D721Med (cell line): ENCODE measurements at regions not wholly inside any gene's neighbourhood (a gene's known extent, or its start where the extent isn't known, plus 50 kb on each side); places are given as distances from the start of the nearest gene placed in this dataset.
"Not testable (repeated sequence)": the region's sequence is repeated elsewhere in the genome, so short reads cannot be mapped to it uniquely, and the experiment has no call there.

Experiments used
- DNase-seq: peaks from one replicate; pipeline ENCODE4 v3.0.0; 2011; ENCODE audit warnings: low spot score; ENCODE audit not compliant: insufficient read length
- FAIRE-seq: peaks from 2 replicates; lab custom pipeline; 2011; peaks lifted over from hg19 to GRCh38; lab: Jason Lieb, UNC
- CTCF ChIP-seq: IDR thresholded peaks from 2 replicates; pipeline ENCODE4 v1.5.1; 2012; ENCODE audit warnings: mild to moderate bottlenecking, control low read depth; ENCODE audit not compliant: insufficient read depth; ENCODE audit errors: missing control alignments

- no peak for FAIRE-seq
- DNase-seq: no peak
- TF ChIP-seq CTCF: no peak
Observed at GRCh38 chr2:83364264-83364663, 1094.8 kb downstream of the SUCLG1 start.

- not testable (repeated sequence) for FAIRE-seq, DNase-seq
Observed at GRCh38 chr2:83363138-83363537, 1095.9 kb downstream of the SUCLG1 start.

GRCh38 chr2:83359336-83359735 is 1099.7 kb downstream of the SUCLG1 start:
- FAIRE-seq: no peak
- DNase-seq: no peak
- TF ChIP-seq CTCF: no peak

- DNase-seq: no peak
Observed at GRCh38 chr2:83342860-83343329, 1116.2 kb downstream of the SUCLG1 start.

GRCh38 chr2:83340424-83340823 is 1118.7 kb downstream of the SUCLG1 start:
- no peak for TF ChIP-seq CTCF
- DNase-seq: no peak
- peak; percentile 70 for FAIRE-seq

More at GRCh38 chr2:83342860-83343329, 1116.2 kb downstream of the SUCLG1 start:
- no peak for FAIRE-seq
- no peak for TF ChIP-seq CTCF

GRCh38 chr2:83339942-83340341 is 1119.1 kb downstream of the SUCLG1 start:
- DNase-seq, FAIRE-seq: not testable (repeated sequence)

GRCh38 chr2:83331810-83332209 is 1127.3 kb downstream of the SUCLG1 start:
- DNase-seq (no peak), FAIRE-seq (no peak)
- TF ChIP-seq CTCF: no peak

GRCh38 chr2:83323038-83323437 is 1136.0 kb downstream of the SUCLG1 start:
- no peak for TF ChIP-seq CTCF
- peak; percentile 11 for FAIRE-seq
- no peak for DNase-seq
